Neural cell (in vitro differentiated cells): ENCODE measurements at regions not wholly inside any gene's neighbourhood (a gene's known extent, or its start where the extent isn't known, plus 50 kb on each side); places are given as distances from the start of the nearest gene placed in this dataset.

Source experiments
- H2AFZ ChIP-seq: fragments of 200-600, 300-800 bp; sonication (generic), shearing (Covaris generic); 2 replicates; pipeline ENCODE4 v1.6.0; 2014; ENCODE audit warnings: low read depth, mild to moderate bottlenecking, antibody characterized with exemption, low read length, moderate library complexity
- H3F3A ChIP-seq: fragments of 200-600 bp; shearing (Covaris generic); 2 replicates; pipeline ENCODE4 v1.6.1; 2016; ENCODE audit warnings: mild to moderate bottlenecking, moderate library complexity, mixed read lengths, antibody characterized with exemption, low read length; ENCODE audit not compliant: insufficient read depth, poor library complexity, severe bottlenecking
- H3K27ac ChIP-seq: fragments of 200-600, 300-800 bp; sonication (generic), shearing (Covaris generic); 2 replicates; pipeline ENCODE4 v1.5.1; 2014; ENCODE audit warnings: mild to moderate bottlenecking, low read length, moderate library complexity
- H3K27me3 ChIP-seq: fragments of 300-800, 200-600 bp; sonication (generic), shearing (Covaris generic); 2 replicates; pipeline ENCODE4 v1.6.0; 2014; ENCODE audit warnings: mild to moderate bottlenecking, low read depth, low read length, moderate library complexity; ENCODE audit not compliant: insufficient read depth
- H3K36me3 ChIP-seq: fragments of 300-800, 200-600 bp; sonication (generic), shearing (Covaris generic); 2 replicates; pipeline ENCODE4 v1.5.1; 2014; ENCODE audit warnings: mild to moderate bottlenecking, antibody characterized with exemption, low read length, moderate library complexity; ENCODE audit not compliant: insufficient read depth
- H3K4me2 ChIP-seq: fragments of 300-800, 200-600 bp; sonication (generic), shearing (Covaris generic); 2 replicates; pipeline ENCODE4 v1.6.0; 2014; ENCODE audit warnings: mild to moderate bottlenecking, low read length
- H3K4me3 ChIP-seq: fragments of 300-800, 200-600 bp; sonication (generic), shearing (Covaris generic); 2 replicates; pipeline ENCODE4 v1.5.1; 2014; ENCODE audit warnings: mild to moderate bottlenecking, low read length, moderate library complexity
- H3K79me2 ChIP-seq: fragments of 200-600 bp; shearing (Covaris generic); replicated peaks from 2 replicates; pipeline ENCODE4 v1.6.0; 2014; ENCODE audit warnings: mild to moderate bottlenecking, low read length, moderate library complexity; ENCODE audit not compliant: insufficient read depth
- H3K9ac ChIP-seq: fragments of 300-800, 200-600 bp; sonication (generic), shearing (Covaris generic); 2 replicates; pipeline ENCODE4 v1.6.1; 2016; ENCODE audit warnings: mild to moderate bottlenecking, low read length, mixed read lengths
- H3K9me2 ChIP-seq: fragments of 200-600 bp; shearing (Covaris generic); 2 replicates; pipeline ENCODE4 v1.6.1; 2016; ENCODE audit warnings: mild to moderate bottlenecking, low read length, mixed read lengths; ENCODE audit not compliant: insufficient read depth
- H3K9me3 ChIP-seq: fragments of 200-600, 300-800 bp; sonication (generic), shearing (Covaris generic); 2 replicates; pipeline ENCODE4 v1.6.1; 2016; ENCODE audit warnings: mild to moderate bottlenecking, mixed run types, low read length, moderate library complexity, mixed read lengths
- H4K20me1 ChIP-seq: fragments of 200-600 bp; shearing (Covaris generic); 2 replicates; pipeline ENCODE4 v1.6.1; 2016; ENCODE audit warnings: mild to moderate bottlenecking, mixed run types; ENCODE audit not compliant: insufficient read depth
- CTCF ChIP-seq: fragments of 450-650 bp; IDR thresholded peaks from 2 replicates; pipeline ENCODE4 v1.5.1; 2014; ENCODE audit warnings: antibody characterized with exemption, mild to moderate bottlenecking, moderate library complexity; ENCODE audit not compliant: poor library complexity, severe bottlenecking
- EP300 ChIP-seq: fragments of 450-650 bp; conservative IDR thresholded peaks from 2 replicates; pipeline ENCODE4 v1.6.1; 2014; ENCODE audit warnings: antibody characterized with exemption, mild to moderate bottlenecking, moderate library complexity; ENCODE audit not compliant: poor library complexity, severe bottlenecking
- EZH2 ChIP-seq: fragments of 200-600, 300-800 bp; shearing (Covaris generic), sonication (generic); IDR thresholded peaks from 2 replicates; pipeline ENCODE4 v1.6.1; 2014; ENCODE audit warnings: antibody characterized with exemption, low read length, borderline replicate concordance, mild to moderate bottlenecking; ENCODE audit not compliant: insufficient read depth, poor library complexity, severe bottlenecking
- MXI1 ChIP-seq: fragments of 450-650 bp; conservative IDR thresholded peaks from 2 replicates; pipeline ENCODE4 v1.6.1; 2014; ENCODE audit warnings: antibody characterized with exemption, mild to moderate bottlenecking; ENCODE audit not compliant: poor library complexity, severe bottlenecking
- POLR2AphosphoS5 ChIP-seq: IDR thresholded peaks from 2 replicates; pipeline ENCODE4 v1.6.1; 2012
- RAD21 ChIP-seq: fragments of 450-650 bp; conservative IDR thresholded peaks from 2 replicates; pipeline ENCODE4 v1.6.1; 2014; ENCODE audit warnings: antibody characterized with exemption, mild to moderate bottlenecking, moderate library complexity
- REST ChIP-seq: IDR thresholded peaks from 2 replicates; pipeline ENCODE4 v1.6.1; 2012; ENCODE audit warnings: borderline replicate concordance
- SMC3 ChIP-seq: fragments of 450-650 bp; conservative IDR thresholded peaks from 2 replicates; pipeline ENCODE4 v1.6.1; 2014; ENCODE audit warnings: antibody characterized with exemption, mild to moderate bottlenecking, moderate library complexity; ENCODE audit not compliant: poor library complexity
- TAF1 ChIP-seq: IDR thresholded peaks from 2 replicates; pipeline ENCODE4 v1.6.1; 2012; ENCODE audit warnings: low read depth

GRCh38 chr4:59122626-59123025 lies 2012.4 kb upstream of the IGFBP7 start:
- Histone ChIP-seq H3K36me3 (no peaks in the 10 kb centered on the region), H2AFZ (no peak overlapping the region), H4K20me1 (no peaks in the 10 kb centered on the region), H3K27ac (no peak overlapping the region), H3K27me3 (no peaks in the 10 kb centered on the region), H3F3A (no peaks in the 10 kb centered on the region), H3K79me2 (no peaks in the 10 kb centered on the region), H3K9me2 (no peaks in the 10 kb centered on the region), H3K4me3 (no peak overlapping the region), H3K9me3 (no peaks in the 10 kb centered on the region), H3K4me2 (no peak overlapping the region), H3K9ac (no peak overlapping the region)
- no peak for TF ChIP-seq REST
- no peak for TF ChIP-seq EP300
- no peak for TF ChIP-seq POLR2AphosphoS5
- TF ChIP-seq TAF1, result no peak
- no peak for TF ChIP-seq RAD21
- no peak for TF ChIP-seq CTCF

GRCh38 chr4:59126159-59126558 lies 2016.0 kb upstream of the IGFBP7 start:
- Histone ChIP-seq H3K4me3 (no peak overlapping the region), H3K9me3 (no peaks in the 10 kb centered on the region), H3K27ac (no peak overlapping the region), H4K20me1 (no peaks in the 10 kb centered on the region), H3K9ac (no peak overlapping the region), H3K4me2 (no peak overlapping the region), H3K27me3 (no peaks in the 10 kb centered on the region), H3F3A (peaks cover 9% of the 10 kb centered on the region), H3K36me3 (no peaks in the 10 kb centered on the region), H3K79me2 (no peaks in the 10 kb centered on the region), H2AFZ (no peak overlapping the region), H3K9me2 (no peaks in the 10 kb centered on the region)
- no peak for TF ChIP-seq REST
- TF ChIP-seq RAD21, result no peak
- TF ChIP-seq MXI1, result no peak
- no peak for TF ChIP-seq CTCF
- no peak for TF ChIP-seq TAF1
- no peak for TF ChIP-seq EZH2
- no peak for TF ChIP-seq EP300
- TF ChIP-seq SMC3, result no peak
- no peak for TF ChIP-seq POLR2AphosphoS5
